Fibroblast of pulmonary artery (primary cell): ENCODE measurements at regions not wholly inside any gene's neighbourhood (a gene's known extent, or its start where the extent isn't known, plus 50 kb on each side); places are given as distances from the start of the nearest gene placed in this dataset.

ENCODE experiments used
- DNase-seq: peaks from one replicate; pipeline ENCODE4 v3.0.0-alpha.2; 2010; ENCODE audit warnings: low read depth
- H3K4me3 ChIP-seq: replicated peaks from 2 replicates; pipeline ENCODE4 v1.5.1; 2011; ENCODE audit warnings: low read depth, mild to moderate bottlenecking, control low read depth, low read length, moderate library complexity
- TF ChIP-seq, protein P1 (sequence below): IDR thresholded peaks from 2 replicates; pipeline ENCODE4 v1.5.1; 2011; ENCODE audit warnings: mild to moderate bottlenecking, control low read depth, low read length, inconsistent platforms; ENCODE audit errors: missing control alignments

DNA sequence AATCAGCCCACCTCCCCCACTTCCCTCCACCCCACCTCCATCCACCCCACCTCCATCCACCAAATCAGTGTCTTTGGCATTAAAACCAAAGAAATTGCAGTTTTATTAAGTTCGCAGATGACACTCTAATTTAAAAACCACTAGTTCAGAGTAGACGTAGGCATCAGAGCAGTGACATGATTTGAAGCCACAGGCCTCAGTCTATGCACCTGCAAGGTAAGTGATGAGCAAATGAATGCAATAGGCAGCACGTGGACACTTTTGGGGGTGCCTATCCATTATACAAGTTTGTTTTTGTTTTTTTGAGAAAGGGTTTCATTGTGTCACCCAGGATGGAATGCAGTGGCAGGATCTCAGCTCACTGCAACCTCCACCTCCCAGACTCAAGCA, 88.0 kb upstream of the TRIM2 start:
- no peak overlapping the region for H3K4me3 ChIP-seq
- DNase-seq, result no peak
- TF ChIP-seq, protein P1, sequence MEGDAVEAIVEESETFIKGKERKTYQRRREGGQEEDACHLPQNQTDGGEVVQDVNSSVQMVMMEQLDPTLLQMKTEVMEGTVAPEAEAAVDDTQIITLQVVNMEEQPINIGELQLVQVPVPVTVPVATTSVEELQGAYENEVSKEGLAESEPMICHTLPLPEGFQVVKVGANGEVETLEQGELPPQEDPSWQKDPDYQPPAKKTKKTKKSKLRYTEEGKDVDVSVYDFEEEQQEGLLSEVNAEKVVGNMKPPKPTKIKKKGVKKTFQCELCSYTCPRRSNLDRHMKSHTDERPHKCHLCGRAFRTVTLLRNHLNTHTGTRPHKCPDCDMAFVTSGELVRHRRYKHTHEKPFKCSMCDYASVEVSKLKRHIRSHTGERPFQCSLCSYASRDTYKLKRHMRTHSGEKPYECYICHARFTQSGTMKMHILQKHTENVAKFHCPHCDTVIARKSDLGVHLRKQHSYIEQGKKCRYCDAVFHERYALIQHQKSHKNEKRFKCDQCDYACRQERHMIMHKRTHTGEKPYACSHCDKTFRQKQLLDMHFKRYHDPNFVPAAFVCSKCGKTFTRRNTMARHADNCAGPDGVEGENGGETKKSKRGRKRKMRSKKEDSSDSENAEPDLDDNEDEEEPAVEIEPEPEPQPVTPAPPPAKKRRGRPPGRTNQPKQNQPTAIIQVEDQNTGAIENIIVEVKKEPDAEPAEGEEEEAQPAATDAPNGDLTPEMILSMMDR, result no peak

DNA sequence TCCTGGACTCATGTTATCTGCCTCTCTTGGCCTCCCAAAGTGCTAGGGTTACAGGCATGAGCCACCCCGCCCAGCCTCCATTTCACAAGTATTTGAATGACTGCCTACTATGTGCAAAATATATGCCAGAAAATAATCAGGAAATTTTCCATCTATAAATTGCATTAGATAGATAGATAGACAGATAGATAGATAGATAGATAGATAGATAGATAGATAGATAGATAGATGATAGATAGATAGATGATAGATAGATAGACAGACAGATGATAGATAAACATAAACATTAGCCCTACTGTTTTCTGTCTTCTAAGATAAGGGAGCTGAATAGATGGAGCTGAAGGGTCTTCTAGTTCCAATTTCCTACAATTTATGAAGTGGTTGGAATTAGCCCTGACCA, 87.4 kb upstream of the TRIM2 start:
- H3K4me3 ChIP-seq, result no peak overlapping the region
- TF ChIP-seq, protein P1, result no peak
- no peak for DNase-seq

DNA sequence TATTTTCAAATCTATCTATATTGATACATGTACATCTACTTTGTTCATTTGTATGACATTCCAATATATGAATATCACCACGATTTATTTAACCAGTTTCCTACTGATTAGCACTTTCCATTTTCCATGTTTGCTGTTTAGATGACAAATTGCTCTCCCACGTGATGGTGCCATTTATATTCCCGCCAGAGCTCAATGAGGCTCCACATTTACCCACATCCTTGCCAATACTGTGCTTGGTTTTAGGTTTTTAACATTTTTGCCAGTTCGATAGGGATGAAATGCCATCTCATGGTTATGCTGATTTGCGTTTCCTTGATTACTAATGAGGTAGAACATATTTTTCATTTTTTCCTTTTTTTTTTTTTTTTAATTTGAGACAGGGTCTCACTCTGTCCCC, 86.7 kb upstream of the TRIM2 start:
- DNase-seq, result no peak
- TF ChIP-seq, protein P1, result no peak
- no peak overlapping the region for H3K4me3 ChIP-seq

DNA sequence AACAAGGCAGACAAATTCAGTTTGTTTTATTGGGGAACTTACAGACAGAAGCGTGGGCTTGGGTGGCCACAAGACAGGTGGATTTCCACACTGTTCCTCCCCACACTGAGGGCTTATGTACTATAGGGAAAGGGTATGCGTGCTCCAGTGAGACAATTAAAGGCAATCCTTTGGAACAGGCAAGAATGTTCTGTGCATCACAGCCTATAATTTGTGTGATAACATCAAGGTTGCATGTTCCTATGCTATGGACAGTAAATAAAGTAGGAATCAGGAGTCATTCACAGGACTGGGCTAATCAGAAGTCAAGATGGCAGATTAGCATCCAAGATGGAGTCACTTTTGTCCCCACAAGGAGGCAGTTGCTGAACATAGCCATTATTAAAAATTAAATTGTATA, 84.6 kb upstream of the TRIM2 start:
- TF ChIP-seq, protein P1, result no peak
- no peak for DNase-seq
- no peak overlapping the region for H3K4me3 ChIP-seq

DNA sequence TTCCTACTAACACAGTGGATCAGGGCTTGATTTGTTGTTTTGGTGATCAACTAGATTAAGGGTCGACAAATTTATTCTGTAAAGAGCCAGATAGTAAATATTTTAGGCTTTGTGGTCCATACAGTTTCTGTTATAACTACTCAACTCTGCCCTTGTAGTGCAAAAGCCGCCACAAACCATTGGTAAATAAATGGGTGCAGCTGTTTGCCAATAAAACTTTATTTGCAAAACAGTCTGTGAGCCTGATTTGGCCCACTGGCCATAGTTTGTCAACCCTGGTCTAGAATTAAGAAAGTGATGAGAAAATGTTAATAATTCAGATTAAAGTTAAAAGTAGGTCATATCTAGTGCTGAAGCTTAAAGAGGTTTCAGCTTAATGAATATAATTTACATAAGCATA, 84.0 kb upstream of the TRIM2 start:
- TF ChIP-seq, protein P1, result no peak
- no peak for DNase-seq
- no peak overlapping the region for H3K4me3 ChIP-seq

DNA sequence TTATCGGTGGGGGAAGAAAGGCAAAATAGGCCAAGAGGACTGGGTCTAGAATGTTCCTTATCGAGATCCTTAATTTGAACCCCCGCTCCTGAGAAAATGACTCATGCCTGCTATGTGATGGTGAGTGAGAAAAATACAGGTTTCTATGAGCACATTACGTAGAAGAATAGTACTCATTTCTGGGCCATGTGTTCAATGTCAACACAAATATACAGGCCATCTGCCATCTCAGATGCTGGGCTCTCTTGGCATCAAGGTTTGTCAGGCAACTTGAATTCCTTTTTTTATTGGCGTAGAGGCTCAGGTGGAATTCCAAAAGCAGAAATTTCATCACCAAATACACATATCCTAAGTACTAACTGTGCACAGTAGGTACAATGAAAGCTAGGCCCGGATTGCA, 81.4 kb upstream of the TRIM2 start:
- no peak for DNase-seq
- TF ChIP-seq, protein P1, result no peak
- no peak overlapping the region for H3K4me3 ChIP-seq

DNA sequence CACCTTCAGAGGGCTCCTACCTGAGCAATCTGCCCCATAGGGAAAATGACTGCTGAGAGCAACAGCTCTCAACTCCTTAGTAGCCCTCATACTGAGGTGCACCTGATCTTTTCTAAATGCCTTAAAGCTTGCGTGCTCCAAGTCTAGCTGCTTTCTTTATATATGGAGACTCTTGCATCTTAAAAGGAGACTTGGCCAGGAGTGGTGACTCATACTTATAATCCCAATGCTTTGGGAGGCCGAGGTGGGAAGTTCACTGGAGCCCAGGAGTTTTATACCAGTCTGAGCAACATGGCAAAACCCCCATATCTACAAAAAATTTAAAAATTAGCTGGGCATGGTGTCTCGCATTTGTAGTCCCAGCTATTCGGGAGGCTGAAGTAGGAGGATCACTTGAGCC, 78.1 kb upstream of the TRIM2 start:
- TF ChIP-seq, protein P1, result no peak
- no peak for DNase-seq
- H3K4me3 ChIP-seq, result no peak overlapping the region
